ENCODE measurements at regions not wholly inside any gene's neighbourhood (a gene's known extent, or its start where the extent isn't known, plus 50 kb on each side); places are given as distances from the start of the nearest gene placed in this dataset.

GRCh38 chr1:5611431-5611830 lies 380.8 kb downstream of the NPHP4 start (continued):
- TF ChIP-seq CTCF (IDR thresholded peaks at IDR 0.05 in 2 of 3, conservative IDR thresholded peaks at IDR 0.05 in 1 of 3; ENCODE audit: control insufficient read depth in 2 of 3, extremely low read depth in 1 of 3, insufficient read depth in 1 of 3, low read depth in 3 of 3, low read length in 3 of 3) = no peak
- TF ChIP-seq CUX1 (IDR thresholded peaks at IDR 0.05; ENCODE audit: insufficient replicate concordance, low read depth, low read length) = no peak
- TF ChIP-seq PRDM15 (CRISPR knock-in tag; IDR thresholded peaks at IDR 0.05) = no peak
- TF ChIP-seq CHD4 (IDR thresholded peaks at IDR 0.05) = no peak
- TF ChIP-seq HDGF (IDR thresholded peaks at IDR 0.05) = no peak
- TF ChIP-seq SREBF2 (IDR thresholded peaks at IDR 0.05; ENCODE audit: low read length) = no peak
- no peak for TF ChIP-seq ZNF592 (IDR thresholded peaks at IDR 0.05)
- no peak for TF ChIP-seq ATF7 (IDR thresholded peaks at IDR 0.05; ENCODE audit: low read depth)
